Neuronal stem cell (in vitro differentiated cells): ENCODE measurements at regions not wholly inside any gene's neighbourhood (a gene's known extent, or its start where the extent isn't known, plus 50 kb on each side); places are given as distances from the start of the nearest gene placed in this dataset.

Experiments
- DNase-seq: peaks from one replicate; pipeline ENCODE4 v3.0.0-alpha.2; 2013; ENCODE audit warnings: low spot score
- H2AFZ ChIP-seq: one replicate; pipeline ENCODE4 v1.6.1; 2013; ENCODE audit warnings: mild to moderate bottlenecking, low read length, inconsistent platforms
- H2AK5ac ChIP-seq: 2 replicates; pipeline ENCODE4 v1.6.1; 2013; ENCODE audit warnings: low read depth, mild to moderate bottlenecking, inconsistent platforms, low read length, moderate library complexity, mixed read lengths
- H2BK120ac ChIP-seq: 2 replicates; pipeline ENCODE4 v1.6.1; 2013; ENCODE audit warnings: low read depth, mild to moderate bottlenecking, inconsistent platforms, low read length, moderate library complexity, mixed read lengths
- H2BK12ac ChIP-seq: one replicate; pipeline ENCODE4 v1.6.1; 2013; ENCODE audit warnings: low read length, inconsistent platforms
- H2BK15ac ChIP-seq: 2 replicates; pipeline ENCODE4 v1.6.1; 2013; ENCODE audit warnings: mild to moderate bottlenecking, low read length, inconsistent platforms, mixed read lengths
- H2BK5ac ChIP-seq: one replicate; pipeline ENCODE4 v1.6.1; 2013; ENCODE audit warnings: inconsistent platforms, mild to moderate bottlenecking, low read length, moderate library complexity
- H3K14ac ChIP-seq: one replicate; pipeline ENCODE4 v1.6.1; 2013; ENCODE audit warnings: low read length, inconsistent platforms
- H3K18ac ChIP-seq: 2 replicates; pipeline ENCODE4 v1.6.1; 2013; ENCODE audit warnings: low read length, inconsistent platforms
- H3K23ac ChIP-seq: 2 replicates; pipeline ENCODE4 v1.6.1; 2013; ENCODE audit warnings: low read depth, mild to moderate bottlenecking, mixed read lengths, low read length, inconsistent platforms; ENCODE audit not compliant: poor library complexity
- H3K27ac ChIP-seq: replicated peaks from 3 replicates; pipeline ENCODE4 v1.5.1; 2013; ENCODE audit warnings: low read length, inconsistent platforms
- H3K27me3 ChIP-seq, 3 experiments: 2 replicates each; pipeline ENCODE4 v1.6.1; 2013; ENCODE audit warnings: low read length in 3 of 3, mild to moderate bottlenecking in 2 of 3, inconsistent platforms in 1 of 3, low read depth in 1 of 3, mixed read lengths in 1 of 3, moderate library complexity in 1 of 3; ENCODE audit not compliant: control insufficient read depth in 3 of 3, insufficient read depth in 3 of 3
- H3K36me3 ChIP-seq, 2 donors: replicated peaks in 1 of 2; 2 replicates each; pipeline ENCODE4 v1.6.1; 2013; ENCODE audit warnings: low read length in 2 of 2; ENCODE audit not compliant: control insufficient read depth in 2 of 2, insufficient read depth in 2 of 2
- H3K4ac ChIP-seq: 2 replicates; pipeline ENCODE4 v1.6.1; 2013; ENCODE audit warnings: inconsistent platforms, mild to moderate bottlenecking, low read length, moderate library complexity
- H3K4me1 ChIP-seq, 2 donors: 1 replicate in 1 of 2; 2 replicates in 1 of 2; pipeline ENCODE4 v1.6.1; 2013; ENCODE audit warnings: low read length in 2 of 2, low read depth in 1 of 2; ENCODE audit not compliant: control insufficient read depth in 2 of 2, insufficient read depth in 1 of 2
- H3K4me2 ChIP-seq: one replicate; pipeline ENCODE4 v1.6.1; 2013; ENCODE audit warnings: mild to moderate bottlenecking, low read length, inconsistent platforms; ENCODE audit not compliant: insufficient read depth, poor library complexity, severe bottlenecking
- H3K4me3 ChIP-seq, 2 donors: 2 replicates each; pipeline ENCODE4 v1.5.1; 2013; ENCODE audit warnings: low read length in 2 of 2, mild to moderate bottlenecking in 2 of 2, inconsistent platforms in 1 of 2, moderate library complexity in 1 of 2
- H3K79me1 ChIP-seq: one replicate; pipeline ENCODE4 v1.6.1; 2013; ENCODE audit warnings: low read depth, mild to moderate bottlenecking, inconsistent platforms, low read length, moderate library complexity
- H3K9ac ChIP-seq: one replicate; pipeline ENCODE4 v1.6.1; 2013; ENCODE audit warnings: mild to moderate bottlenecking, low read depth, low read length, inconsistent platforms; ENCODE audit not compliant: poor library complexity
- H3K9me3 ChIP-seq, 2 donors: replicated peaks in 1 of 2; 2 replicates each; pipeline versions ENCODE3 to v1.6.1; 2013; ENCODE audit warnings: low read length in 2 of 2, mild to moderate bottlenecking in 2 of 2, inconsistent platforms in 1 of 2, low read depth in 1 of 2, mixed read lengths in 1 of 2, moderate library complexity in 1 of 2; ENCODE audit not compliant: control insufficient read depth in 2 of 2, insufficient read depth in 1 of 2
- H4K8ac ChIP-seq: one replicate; pipeline ENCODE4 v1.6.1; 2013; ENCODE audit warnings: low read depth, mild to moderate bottlenecking, inconsistent platforms, low read length, moderate library complexity
- H4K91ac ChIP-seq: one replicate; pipeline ENCODE4 v1.6.1; 2013; ENCODE audit warnings: low read length, low read depth, mild to moderate bottlenecking, inconsistent platforms; ENCODE audit not compliant: poor library complexity
- WGBS, 2 donors: extraction: QIAGEN DNeasy Blood & Tissue Kit; methylation state at CpG; one replicate each; pipeline ENCODE4 v1.1.7; 2013; ENCODE audit warnings: missing lambda C conversion rate in 2 of 2, mixed read lengths in 1 of 2; ENCODE audit not compliant: insufficient read length in 2 of 2, insufficient replicate concordance in 1 of 2; ENCODE audit errors: extremely low coverage in 2 of 2; 5-methylcytosine and 5-hydroxymethylcytosine counted together

GRCh38 chr22:22786301-22787115 lies 101.1 kb upstream of the IGLL5 start:
- H3K79me1 ChIP-seq: no peaks in the 10 kb centered on the region
- H2BK15ac ChIP-seq: no peak overlapping the region
- H4K91ac ChIP-seq: no peak overlapping the region
- H3K23ac ChIP-seq: peak overlapping the region; percentile 32
- H3K4ac ChIP-seq: no peak overlapping the region
- H3K27me3 ChIP-seq: no peaks in the 10 kb centered on the region
- no peak overlapping the region for H2BK12ac ChIP-seq
- no peaks in the 10 kb centered on the region for H3K9me3 ChIP-seq
- H3K4me2 ChIP-seq: no peak overlapping the region
- H3K14ac ChIP-seq: no peak overlapping the region
- H2BK5ac ChIP-seq: no peak overlapping the region
- no peak for DNase-seq
- H4K8ac ChIP-seq: no peak overlapping the region
- H2AK5ac ChIP-seq: no peak overlapping the region
- H3K9ac ChIP-seq: no peak overlapping the region
- H3K27ac ChIP-seq: no peak overlapping the region
- no peak overlapping the region for H2AFZ ChIP-seq
- no peak overlapping the region for H2BK120ac ChIP-seq
- no peaks in the 10 kb centered on the region for H3K36me3 ChIP-seq
- peak overlapping the region; percentile 4 for H3K18ac ChIP-seq
- WGBS, 2 donors: no CpG with 5 or more reads among the region's 18 CpGs
- H3K4me1 ChIP-seq: peaks cover 0 to 1% of the 10 kb centered on the region in 2 donors
- H3K4me3 ChIP-seq: no peak overlapping the region

- H3K79me1 ChIP-seq: no peaks in the 10 kb centered on the region
- no peak overlapping the region for H3K27ac ChIP-seq
- H3K4me1 ChIP-seq: peaks cover 0 to 1% of the 10 kb centered on the region in 2 donors
- no peak overlapping the region for H2BK120ac ChIP-seq
- H3K9ac ChIP-seq: no peak overlapping the region
- WGBS, 2 donors: no CpG with 5 or more reads among the region's 6 CpGs
- no peak overlapping the region for H3K4me2 ChIP-seq
- H3K9me3 ChIP-seq: no peaks in the 10 kb centered on the region
- no peak overlapping the region for H4K91ac ChIP-seq
- H3K14ac ChIP-seq: no peak overlapping the region
- H3K18ac ChIP-seq: no peak overlapping the region
- H2BK12ac ChIP-seq: no peak overlapping the region
- no peak overlapping the region for H2BK5ac ChIP-seq
- no peaks in the 10 kb centered on the region for H3K36me3 ChIP-seq
- no peak overlapping the region for H4K8ac ChIP-seq
- H3K4ac ChIP-seq: no peak overlapping the region
- H2BK15ac ChIP-seq: no peak overlapping the region
- no peak overlapping the region for H2AFZ ChIP-seq
- H2AK5ac ChIP-seq: no peak overlapping the region
- no peak for DNase-seq
- no peaks in the 10 kb centered on the region for H3K27me3 ChIP-seq
- H3K4me3 ChIP-seq: no peak overlapping the region
- H3K23ac ChIP-seq: no peak overlapping the region
Measured at GRCh38 chr22:22787151-22787550, 100.5 kb upstream of the IGLL5 start.

- Histone ChIP-seq H2AK5ac (no peak overlapping the region), H3K27ac (no peak overlapping the region), H4K8ac (no peak overlapping the region), H2BK12ac (no peak overlapping the region), H3K14ac (no peak overlapping the region), H3K36me3 (no peaks in the 10 kb centered on the region), H3K4me3 (no peak overlapping the region), H3K9ac (no peak overlapping the region), H3K4me1 (peaks cover 0 to 1% of the 10 kb centered on the region in 2 donors), H3K18ac (no peak overlapping the region), H3K4me2 (no peak overlapping the region), H2BK5ac (no peak overlapping the region), H3K9me3 (no peaks in the 10 kb centered on the region), H2BK15ac (no peak overlapping the region), H4K91ac (no peak overlapping the region), H2BK120ac (no peak overlapping the region), H3K79me1 (no peaks in the 10 kb centered on the region), H3K23ac (peak overlapping the region; percentile 70), H3K4ac (no peak overlapping the region), H3K27me3 (peaks cover 0 to under 1% (median 0%) of the 10 kb centered on the region in 3 experiments), H2AFZ (no peak overlapping the region)
- no CpG with 5 or more reads among the region's 9 CpGs for WGBS, 2 donors
- peak; percentile 51 for DNase-seq
Measured at GRCh38 chr22:22787786-22788459, 99.7 kb upstream of the IGLL5 start.

- H3K27me3 ChIP-seq: peaks cover 0 to 3% (median 0%) of the 10 kb centered on the region in 3 experiments
- H2BK120ac ChIP-seq: no peak overlapping the region
- H3K27ac ChIP-seq: no peak overlapping the region
- H3K9me3 ChIP-seq: no peaks in the 10 kb centered on the region
- no peak overlapping the region for H2BK15ac ChIP-seq
- peak overlapping the region; percentile 70 for H3K23ac ChIP-seq
- no peak overlapping the region for H2AK5ac ChIP-seq
- peaks cover 0 to 1% of the 10 kb centered on the region in 2 donors for H3K4me1 ChIP-seq
- H3K4ac ChIP-seq: no peak overlapping the region
- H3K18ac ChIP-seq: no peak overlapping the region
- H3K36me3 ChIP-seq: no peaks in the 10 kb centered on the region
- no peak overlapping the region for H2BK12ac ChIP-seq
- no peak overlapping the region for H3K4me3 ChIP-seq
- no peak overlapping the region for H2BK5ac ChIP-seq
- DNase-seq: no peak
- no CpG with 5 or more reads among the region's 9 CpGs for WGBS, 2 donors
- H3K14ac ChIP-seq: no peak overlapping the region
- H3K4me2 ChIP-seq: no peak overlapping the region
- H4K8ac ChIP-seq: no peak overlapping the region
- H2AFZ ChIP-seq: no peak overlapping the region
- no peak overlapping the region for H3K9ac ChIP-seq
- H3K79me1 ChIP-seq: no peaks in the 10 kb centered on the region
- no peak overlapping the region for H4K91ac ChIP-seq
Measured at GRCh38 chr22:22788460-22789037, 99.1 kb upstream of the IGLL5 start.
